K562 (cell line): ENCODE measurements at regions not wholly inside any gene's neighbourhood (a gene's known extent, or its start where the extent isn't known, plus 50 kb on each side); places are given as distances from the start of the nearest gene placed in this dataset.

ENCODE experiments used
- ATAC-seq: fragments of 200-7000 bp; cut with Tn5 transposase; 3 replicates; pipeline ENCODE4 v1.9.1; 2020; ENCODE audit warnings: moderate library complexity
- BruUV-seq: library from RNA; stranded (reverse); fragments of 400-500 nt; replicated peaks from 2 replicates; lab custom pipeline; 2021; lab: Mats Ljungman, UMichigan
- CTCF ChIA-PET: fragments of 300-600 bp; formaldehyde crosslinking; extraction: SDS; loops from one replicate; lab custom pipeline; 2021; ENCODE audit warnings: low intra/inter-chr PET ratio; lab: Yijun Ruan, JAX
- POLR2A ChIA-PET: fragments of 300-600, 350-650 bp; sonication (Branson Sonifier 250); formaldehyde crosslinking; extraction: SDS; loops from one replicate; lab custom pipeline; 2021; ENCODE audit warnings: antibody characterized with exemption, inconsistent platforms; lab: Yijun Ruan, JAX
- DNase-seq, 4 experiments: peaks; one replicate each; pipeline versions ENCODE4 v3.0.0 to v3.0.0-alpha.2; 2011 to 2018; ENCODE audit warnings: low spot score in 3 of 4, mixed read lengths in 3 of 4; ENCODE audit errors: extremely low read depth in 1 of 4
- FAIRE-seq: peaks from 2 replicates; lab custom pipeline; 2011; peaks lifted over from hg19 to GRCh38; lab: Jason Lieb, UNC
- H2AFZ ChIP-seq: 2 replicates; pipeline ENCODE4 v1.6.0; 2011; ENCODE audit warnings: low read depth, low read length, control low read depth, inconsistent platforms
- H3K27ac ChIP-seq: fragments of 200-600 bp; 3 replicates; pipeline ENCODE4 v1.8.0; 2011; ENCODE audit warnings: low read depth, mild to moderate bottlenecking, control low read depth, inconsistent platforms, low read length, moderate library complexity, mixed read lengths; ENCODE audit errors: extremely low read depth
- H3K27me3 ChIP-seq, 2 experiments: fragments of 300-600 bp in 1 of 2; 2 replicates in 1 of 2; 3 replicates in 1 of 2; pipeline versions ENCODE4 v1.6.0 to v1.8.0; 2011; ENCODE audit warnings: inconsistent platforms in 2 of 2, low read length in 2 of 2, mild to moderate bottlenecking in 1 of 2, mixed read lengths in 1 of 2, moderate library complexity in 1 of 2; ENCODE audit not compliant: control insufficient read depth in 2 of 2, insufficient read depth in 2 of 2
- H3K36me3 ChIP-seq: fragments of 300-600 bp; 3 replicates; pipeline ENCODE4 v1.8.0; 2011; ENCODE audit warnings: mild to moderate bottlenecking, low read length, inconsistent platforms; ENCODE audit not compliant: control insufficient read depth, insufficient read depth
- H3K4me1 ChIP-seq, 2 experiments: fragments of 200-600 bp in 1 of 2; replicated peaks in 1 of 2; 2 replicates in 1 of 2; 3 replicates in 1 of 2; pipeline versions ENCODE4 v1.5.1 to v1.8.0; 2011; ENCODE audit warnings: inconsistent platforms in 2 of 2, low read length in 2 of 2, mild to moderate bottlenecking in 1 of 2, mixed read lengths in 1 of 2, moderate library complexity in 1 of 2; ENCODE audit not compliant: control insufficient read depth in 2 of 2, insufficient read depth in 2 of 2
- H3K4me2 ChIP-seq: 2 replicates; pipeline ENCODE4 v1.6.1; 2011; ENCODE audit warnings: low read length, control low read depth, inconsistent platforms, mixed read lengths; ENCODE audit not compliant: insufficient read depth
- H3K4me3 ChIP-seq: fragments of 200-600 bp; sonication (generic), shearing (Covaris generic); 2 replicates; pipeline ENCODE4 v1.5.1; 2016; ENCODE audit warnings: control low read depth, inconsistent platforms
- H3K79me2 ChIP-seq: fragments of 200-600 bp; 3 replicates; pipeline ENCODE4 v1.8.0; 2011; ENCODE audit warnings: low read length, inconsistent platforms; ENCODE audit not compliant: control insufficient read depth, insufficient read depth
- H3K9ac ChIP-seq, 2 experiments: 2 replicates each; pipeline versions ENCODE4 v1.6.0 to v1.6.1; 2011; ENCODE audit warnings: low read depth in 2 of 2, low read length in 2 of 2, control low read depth in 1 of 2, inconsistent platforms in 1 of 2, mild to moderate bottlenecking in 1 of 2, mixed read lengths in 1 of 2; ENCODE audit not compliant: insufficient read depth in 1 of 2
- H3K9me1 ChIP-seq: one replicate; pipeline ENCODE4 v1.6.0; 2011; ENCODE audit warnings: inconsistent platforms, mild to moderate bottlenecking, low read length, moderate library complexity; ENCODE audit not compliant: control insufficient read depth, insufficient read depth
- H3K9me3 ChIP-seq: replicated peaks from 2 replicates; pipeline ENCODE4 v1.5.1; 2011; ENCODE audit warnings: low read depth, low read length, inconsistent platforms; ENCODE audit not compliant: control insufficient read depth, insufficient read depth
- H4K20me1 ChIP-seq: replicated peaks from 2 replicates; pipeline ENCODE4 v1.6.1; 2011; ENCODE audit warnings: low read length, inconsistent platforms, mixed read lengths; ENCODE audit not compliant: control insufficient read depth, insufficient read depth
- CGGBP1 ChIP-seq: fragments of 250-450 bp; sonication (Bioruptor Pico); IDR thresholded peaks from 2 replicates; pipeline ENCODE4 v1.9.0; 2021; ENCODE audit warnings: mild to moderate bottlenecking
- FOXK1 ChIP-seq: sonication (generic); formaldehyde crosslinking; IDR thresholded peaks from 2 replicates; pipeline ENCODE4 v1.8.0; 2022; ENCODE audit warnings: missing genetic modification reagents, mild to moderate bottlenecking, borderline replicate concordance
- GATA2 ChIP-seq: sonication (generic); formaldehyde crosslinking; IDR thresholded peaks from 2 replicates; pipeline ENCODE4 v1.4.0; 2020; ENCODE audit warnings: mild to moderate bottlenecking, missing genetic modification reagents
- HLTF ChIP-seq: fragments of 450-650 bp; IDR thresholded peaks from 2 replicates; pipeline ENCODE4 v1.6.1; 2016
- LARP7 ChIP-seq: fragments of 450-650 bp; IDR thresholded peaks from 2 replicates; pipeline ENCODE4 v1.6.1; 2016
- NFIC ChIP-seq: fragments of 450-650 bp; IDR thresholded peaks from 2 replicates; pipeline ENCODE4 v1.6.1; 2017; ENCODE audit warnings: mild to moderate bottlenecking, inconsistent platforms
- PRDM10 ChIP-seq: fragments of 450-650 bp; IDR thresholded peaks from 2 replicates; pipeline ENCODE4 v1.6.1; 2018; ENCODE audit not compliant: partially characterized antibody
- PRPF4 ChIP-seq: fragments of 200-400 bp; formaldehyde crosslinking; IDR thresholded peaks from one replicate; pipeline ENCODE4 v1.6.1; 2017; ENCODE audit warnings: low read length, low read depth, mild to moderate bottlenecking; ENCODE audit not compliant: insufficient read depth, poor library complexity, severe bottlenecking
- RAD51 ChIP-seq: fragments of 450-650 bp; IDR thresholded peaks from 2 replicates; pipeline ENCODE4 v1.7.1; 2016; ENCODE audit warnings: low read depth, mild to moderate bottlenecking, borderline replicate concordance
- RBM25 ChIP-seq: fragments of 200-400 bp; formaldehyde crosslinking; IDR thresholded peaks from 2 replicates; pipeline ENCODE4 v1.6.1; 2018; ENCODE audit warnings: low read length, low read depth, moderate library complexity; ENCODE audit not compliant: severe bottlenecking
- SAP30 ChIP-seq: fragments of 200-600 bp; sonication (generic); IDR thresholded peaks from 2 replicates; pipeline ENCODE4 v1.6.1; 2012; ENCODE audit warnings: borderline replicate concordance, low read depth, mild to moderate bottlenecking, moderate library complexity, low read length, control low read depth, inconsistent platforms; ENCODE audit not compliant: insufficient read depth, poor library complexity, severe bottlenecking
- TFE3 ChIP-seq: fragments of 450-650 bp; formaldehyde crosslinking; IDR thresholded peaks from 2 replicates; pipeline ENCODE4 v1.4.0; 2020; ENCODE audit warnings: mild to moderate bottlenecking, mixed read lengths
- YBX1 ChIP-seq: fragments of 450-650 bp; IDR thresholded peaks from 2 replicates; pipeline ENCODE4 v1.7.1; 2016; ENCODE audit warnings: mild to moderate bottlenecking
- ZC3H4 ChIP-seq: sonication (generic); formaldehyde crosslinking; IDR thresholded peaks from 2 replicates; pipeline ENCODE4 v1.9.0; 2021; ENCODE audit warnings: missing genetic modification reagents, borderline replicate concordance
- ZKSCAN8 ChIP-seq: fragments of 200-800 bp; sonication (Bioruptor generic); IDR thresholded peaks from 2 replicates; pipeline ENCODE4 v1.6.1; 2016; ENCODE audit warnings: missing genetic modification characterization, missing compliant biosample characterization
- WGBS: fragments of 100-300 bp; shearing (Covaris generic); methylation state at CpG from one replicate; pipeline ENCODE4 v1.1.6; 2016; ENCODE audit warnings: low coverage, mixed read lengths; ENCODE audit not compliant: insufficient coverage; ENCODE audit errors: missing lambda C conversion rate; 5-methylcytosine and 5-hydroxymethylcytosine counted together
- in situ Hi-C: fragments of 300-500 bp; cut with MboI; formaldehyde crosslinking; loops from 4 replicates; pipeline ENCODE4 v1.15.0; 2018; ENCODE audit warnings: inconsistent platforms, mixed read lengths
- intact Hi-C: fragments of 100-400 bp; cut with micrococcal nuclease; formaldehyde crosslinking; loops from 2 replicates; pipeline ENCODE4 v1.14.2; 2022

GRCh38 chr7:9127901-9128300, 694.5 kb downstream of the NXPH1 start:
- Histone ChIP-seq H3K36me3 (no peaks in the 10 kb centered on the region), H3K27me3 (no peaks in the 10 kb centered on the region), H3K4me1 (no peaks in the 10 kb centered on the region), H3K9ac (no peak overlapping the region), H3K79me2 (no peaks in the 10 kb centered on the region), H3K9me1 (no peaks in the 10 kb centered on the region), H4K20me1 (no peaks in the 10 kb centered on the region), H2AFZ (no peak overlapping the region), H3K27ac (no peak overlapping the region), H3K9me3 (0 out of 2 replicates have a peak, but pooled peaks cover 2% of the 10 kb centered on the region), H3K4me2 (no peak overlapping the region), H3K4me3 (no peak overlapping the region)
- no peak for DNase-seq
- WGBS = under 1% methylated on average over 5 of the region's 5 CpGs
- CTCF ChIA-PET = no interaction called here
- no peak for TF ChIP-seq NFIC
- TF ChIP-seq TFE3 (CRISPR knock-in tag) = no peak
- TF ChIP-seq FOXK1 = no peak
- TF ChIP-seq PRPF4 = no peak
- TF ChIP-seq PRDM10 = no peak
- TF ChIP-seq LARP7 = no peak
- no peak for TF ChIP-seq RAD51
- no peak for TF ChIP-seq RBM25
- no peak for TF ChIP-seq CGGBP1 (CRISPR knock-in tag)
- TF ChIP-seq GATA2 (CRISPR knock-in tag) = no peak
- no peak for TF ChIP-seq ZKSCAN8 (CRISPR knock-in tag)
- no peak for TF ChIP-seq HLTF
- TF ChIP-seq YBX1 = no peak
- no peak for TF ChIP-seq SAP30
- no peak for TF ChIP-seq ZC3H4
- intact Hi-C loops = no loop called here
- in situ Hi-C loops = no loop called here
- no TSS peak for BruUV-seq
- POLR2A ChIA-PET = no interaction called here
- FAIRE-seq = no peak
- no peak for ATAC-seq
